Spleen (tissue), 11 donors: ENCODE measurements at regions not wholly inside any gene's neighbourhood (a gene's known extent, or its start where the extent isn't known, plus 50 kb on each side); places are given as distances from the start of the nearest gene placed in this dataset.

Experiments used
- DNase-seq: peaks from one replicate; pipeline ENCODE4 v3.0.0-alpha.2; 2020
- H3K27ac ChIP-seq, 8 donors: fragments of 200-600 bp; sonication (generic) in 7 of 8; 1 replicate in 4 of 8; 2 replicates in 4 of 8; pipeline versions ENCODE4 v1.5.0 to v1.8.0; 2016 to 2021; ENCODE audit warnings: inconsistent platforms in 4 of 8, mild to moderate bottlenecking in 4 of 8, moderate library complexity in 1 of 8
- H3K27me3 ChIP-seq, 7 donors: fragments of 200-600 bp; sonication (generic) in 6 of 7; replicated peaks in 1 of 7; 1 replicate in 4 of 7; 2 replicates in 3 of 7; pipeline versions ENCODE4 v1.5.0 to v1.8.0; 2016 to 2021; ENCODE audit warnings: inconsistent platforms in 3 of 7, mild to moderate bottlenecking in 1 of 7
- H3K36me3 ChIP-seq, 6 donors: fragments of 200-600 bp; sonication (generic) in 5 of 6; 1 replicate in 4 of 6; 2 replicates in 2 of 6; pipeline versions ENCODE4 v1.5.0 to v1.8.0; 2016 to 2021; ENCODE audit warnings: inconsistent platforms in 2 of 6
- H3K4me1 ChIP-seq, 6 donors: fragments of 200-600 bp; sonication (generic) in 5 of 6; 1 replicate in 3 of 6; 2 replicates in 3 of 6; pipeline versions ENCODE4 v1.5.0 to v1.8.0; 2016 to 2021; ENCODE audit warnings: inconsistent platforms in 3 of 6
- H3K4me3 ChIP-seq, 8 donors: fragments of 200-600 bp; sonication (generic) in 7 of 8; 1 replicate in 4 of 8; 2 replicates in 4 of 8; pipeline versions ENCODE4 v1.5.0 to v1.8.0; 2016 to 2021; ENCODE audit warnings: inconsistent platforms in 4 of 8, mild to moderate bottlenecking in 4 of 8, moderate library complexity in 2 of 8
- H3K9me3 ChIP-seq, 8 donors: fragments of 200-600 bp; sonication (generic) in 7 of 8; 1 replicate in 4 of 8; 2 replicates in 4 of 8; pipeline versions ENCODE4 v1.5.0 to v1.8.0; 2016 to 2021; ENCODE audit warnings: inconsistent platforms in 4 of 8
- POLR2A ChIP-seq, 3 donors: fragments of 450-650 bp; IDR thresholded peaks; one replicate each; pipeline ENCODE4 v1.5.1; 2017; ENCODE audit warnings: antibody characterized with exemption in 3 of 3, mild to moderate bottlenecking in 1 of 3
- POLR2AphosphoS5 ChIP-seq, 3 donors: sonication (generic); formaldehyde crosslinking; IDR thresholded peaks; one replicate each; pipeline ENCODE4 v1.5.1; 2017; ENCODE audit warnings: antibody characterized with exemption in 3 of 3
- WGBS, 5 donors: extraction: QIAGEN DNeasy Blood & Tissue Kit in 3 of 5; methylation state at CpG; one replicate each; pipeline versions ENCODE4 v1.1.5 to v1.1.7; 2013 to 2018; 5-methylcytosine and 5-hydroxymethylcytosine counted together
- intact Hi-C: fragments of 100-400 bp; cut with DNase I; formaldehyde crosslinking; loops from one replicate; pipeline ENCODE4 v1.15.0; 2023; ENCODE audit warnings: low total_unique reads
- TF ChIP-seq, protein P1 (sequence below), 11 experiments: fragments of 200-600 bp in 7 of 11; fragments of 450-650 bp in 4 of 11; sonication (generic) in 4 of 11; IDR thresholded peaks in 8 of 11; conservative IDR thresholded peaks in 3 of 11; 1 replicate in 7 of 11; 2 replicates in 4 of 11; pipeline versions ENCODE4 v1.4.0 to v1.8.0; 2016 to 2021; ENCODE audit warnings: antibody characterized with exemption in 11 of 11, inconsistent platforms in 4 of 11, mild to moderate bottlenecking in 1 of 11
- donor health status: healthy with polysubstance abuse.
- donor health status: DM: no; HTN: no; CAD: no; lungs with moderate emphysema.
- donor health status: DM: no; HTN: no; CAD: no.
- donor health status: Bipolar disorder and iron deficiency.
- donor health status: healthy.
- donor health status: DM: no; HTN: no; CAD: no.
- donor health status: DM: yes; HTN: yes; CAD: no.

DNA sequence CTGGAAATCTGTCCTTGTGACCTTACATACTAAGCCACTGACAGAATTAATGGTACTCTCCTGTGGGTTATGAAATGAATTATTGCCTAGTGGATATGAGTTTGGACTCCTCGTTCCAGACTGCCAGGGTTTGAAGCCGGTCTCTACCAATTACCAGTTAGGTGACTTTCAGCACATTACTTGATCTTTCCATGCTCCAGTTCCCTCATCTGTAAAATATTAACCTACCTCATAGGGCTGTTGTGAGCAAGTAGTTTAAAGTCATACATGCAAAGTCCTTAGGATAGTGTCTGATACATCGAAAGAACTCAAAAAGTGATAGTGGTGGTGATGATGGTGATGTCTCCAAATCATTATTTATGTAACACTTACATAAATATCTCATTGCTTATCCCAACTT is 373.5 kb upstream of the ARX start:
- Histone ChIP-seq H3K4me1 (no peaks in the 10 kb centered on the region), H3K27ac (no peak overlapping the region), H3K4me3 (no peak overlapping the region), H3K9me3 (peaks cover 3 to 18% (median 14%) of the 10 kb centered on the region in 8 donors), H3K27me3 (no peaks in the 10 kb centered on the region), H3K36me3 (no peaks in the 10 kb centered on the region)
- 79 to 88% (median 81%) methylated on average over 3 of the region's 3 CpGs for WGBS, 5 donors
- no peak for TF ChIP-seq POLR2A (IDR thresholded peaks at IDR 0.05)
- TF ChIP-seq, protein P1, sequence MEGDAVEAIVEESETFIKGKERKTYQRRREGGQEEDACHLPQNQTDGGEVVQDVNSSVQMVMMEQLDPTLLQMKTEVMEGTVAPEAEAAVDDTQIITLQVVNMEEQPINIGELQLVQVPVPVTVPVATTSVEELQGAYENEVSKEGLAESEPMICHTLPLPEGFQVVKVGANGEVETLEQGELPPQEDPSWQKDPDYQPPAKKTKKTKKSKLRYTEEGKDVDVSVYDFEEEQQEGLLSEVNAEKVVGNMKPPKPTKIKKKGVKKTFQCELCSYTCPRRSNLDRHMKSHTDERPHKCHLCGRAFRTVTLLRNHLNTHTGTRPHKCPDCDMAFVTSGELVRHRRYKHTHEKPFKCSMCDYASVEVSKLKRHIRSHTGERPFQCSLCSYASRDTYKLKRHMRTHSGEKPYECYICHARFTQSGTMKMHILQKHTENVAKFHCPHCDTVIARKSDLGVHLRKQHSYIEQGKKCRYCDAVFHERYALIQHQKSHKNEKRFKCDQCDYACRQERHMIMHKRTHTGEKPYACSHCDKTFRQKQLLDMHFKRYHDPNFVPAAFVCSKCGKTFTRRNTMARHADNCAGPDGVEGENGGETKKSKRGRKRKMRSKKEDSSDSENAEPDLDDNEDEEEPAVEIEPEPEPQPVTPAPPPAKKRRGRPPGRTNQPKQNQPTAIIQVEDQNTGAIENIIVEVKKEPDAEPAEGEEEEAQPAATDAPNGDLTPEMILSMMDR (IDR thresholded peaks at IDR 0.05 in 8 of 11, conservative IDR thresholded peaks at IDR 0.05 in 3 of 11), result no peak
- no peak for TF ChIP-seq POLR2AphosphoS5 (IDR thresholded peaks at IDR 0.05)
- DNase-seq, result no peak
- intact Hi-C loops, result no loop called here

DNA sequence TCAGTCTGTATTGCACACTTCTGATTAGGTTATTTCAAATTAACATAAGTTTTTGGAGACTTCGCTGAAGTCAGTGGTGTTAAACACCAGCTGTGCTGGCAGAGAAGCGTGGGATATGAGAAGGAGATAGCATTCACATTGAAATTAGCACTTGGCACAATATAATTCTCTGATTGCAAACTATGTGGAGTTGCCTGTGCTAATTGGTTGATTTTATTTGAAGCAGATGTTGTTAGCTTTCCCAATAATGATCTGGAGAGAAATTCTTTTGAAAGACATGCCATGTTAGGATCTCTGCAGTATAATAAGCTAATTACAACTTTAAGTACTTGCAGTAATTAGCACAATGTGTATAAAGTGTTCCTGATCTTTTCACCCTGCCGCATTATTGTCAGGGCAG is 367.4 kb upstream of the ARX start:
- no peaks in the 10 kb centered on the region for H3K4me1 ChIP-seq
- no peak overlapping the region for H3K27ac ChIP-seq
- TF ChIP-seq, protein P1 (IDR thresholded peaks at IDR 0.05 in 8 of 11, conservative IDR thresholded peaks at IDR 0.05 in 3 of 11), result no peak
- no peak for TF ChIP-seq POLR2A (IDR thresholded peaks at IDR 0.05)
- TF ChIP-seq POLR2AphosphoS5 (IDR thresholded peaks at IDR 0.05), result no peak
- intact Hi-C loops, result no loop called here
- H3K4me3 ChIP-seq, result no peak overlapping the region
- DNase-seq, result no peak
- H3K27me3 ChIP-seq, result no peaks in the 10 kb centered on the region
- 54 to 64% (median 60%) methylated on average over 3 of the region's 3 CpGs for WGBS, 5 donors
- no peaks in the 10 kb centered on the region for H3K9me3 ChIP-seq
- no peaks in the 10 kb centered on the region for H3K36me3 ChIP-seq

DNA sequence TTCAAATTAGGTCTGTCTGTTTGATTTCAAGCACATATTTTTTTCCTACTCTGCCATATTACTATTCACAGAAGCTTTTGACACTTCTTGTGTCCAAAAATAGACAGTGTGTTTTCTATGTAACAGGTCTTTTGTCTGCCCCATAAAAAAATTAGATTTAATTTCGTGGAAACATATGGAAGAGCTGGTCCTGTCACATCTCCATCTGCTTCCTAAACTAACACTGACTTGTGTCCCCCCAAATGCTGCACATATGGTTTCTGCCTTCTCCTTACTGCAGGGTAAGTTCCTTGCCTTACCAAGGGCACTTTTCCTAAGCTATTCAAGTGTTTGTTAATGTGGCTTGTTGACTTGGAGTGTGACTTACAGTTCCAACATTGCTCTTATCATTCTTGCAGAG is 340.7 kb upstream of the ARX start:
- Histone ChIP-seq H3K27ac (no peak overlapping the region), H3K9me3 (peaks cover 0 to 10% (median 0%) of the 10 kb centered on the region in 8 donors), H3K36me3 (no peaks in the 10 kb centered on the region), H3K4me1 (no peaks in the 10 kb centered on the region), H3K4me3 (no peak overlapping the region), H3K27me3 (no peaks in the 10 kb centered on the region)
- 0 to 25% (median 20%) methylated on average over 1 of the region's 1 CpG for WGBS, 5 donors
- intact Hi-C loops, result no loop called here
- TF ChIP-seq POLR2AphosphoS5 (IDR thresholded peaks at IDR 0.05), result no peak
- no peak for TF ChIP-seq POLR2A (IDR thresholded peaks at IDR 0.05)
- TF ChIP-seq, protein P1 (IDR thresholded peaks at IDR 0.05 in 8 of 11, conservative IDR thresholded peaks at IDR 0.05 in 3 of 11), result no peak
- no peak for DNase-seq

DNA sequence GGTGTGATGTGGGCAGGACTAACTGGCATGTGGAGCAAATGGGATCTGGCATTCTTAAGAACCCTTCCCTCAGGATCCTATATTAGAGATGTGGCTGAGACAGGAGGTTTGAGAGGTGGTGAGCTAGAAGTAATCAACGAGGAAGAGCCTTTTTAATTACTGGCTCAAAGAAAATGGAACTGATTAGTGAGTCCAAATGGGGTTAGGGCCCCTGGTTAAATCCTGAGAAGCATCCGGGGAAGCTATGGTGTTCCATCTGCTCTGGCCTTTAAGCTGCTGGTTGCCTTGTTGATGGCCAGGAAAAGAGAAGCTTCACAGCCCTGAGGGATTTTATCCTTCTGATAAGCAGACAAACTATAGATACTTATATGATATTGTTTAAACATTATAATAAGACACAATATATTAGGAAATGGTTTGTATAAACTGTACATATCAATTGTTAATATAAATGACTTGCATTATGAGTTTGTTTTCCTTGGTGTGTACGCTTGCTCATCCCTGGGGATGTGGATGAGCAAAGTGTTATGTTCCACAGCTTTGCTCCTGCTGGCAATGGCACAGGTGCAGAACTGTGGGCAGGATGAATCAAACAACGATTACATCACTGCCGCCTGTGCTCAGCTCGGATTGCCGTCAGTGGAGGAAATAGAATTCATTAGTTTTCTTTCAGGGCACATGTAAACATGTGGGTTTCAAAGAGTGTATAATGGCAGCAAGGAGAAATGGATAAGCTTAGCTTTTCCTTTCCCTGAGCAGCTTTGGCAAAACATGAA is 328.6 kb upstream of the ARX start:
- H3K9me3 ChIP-seq, result peaks cover 0 to 13% (median 0%) of the 10 kb centered on the region in 8 donors
- H3K4me1 ChIP-seq, result no peaks in the 10 kb centered on the region
- H3K4me3 ChIP-seq, result no peak overlapping the region
- DNase-seq, result no peak
- intact Hi-C loops, result no loop called here
- H3K27me3 ChIP-seq, result no peaks in the 10 kb centered on the region
- H3K27ac ChIP-seq, result no peak overlapping the region
- 56 to 63% (median 62%) methylated on average over 7 of the region's 7 CpGs for WGBS, 5 donors
- H3K36me3 ChIP-seq, result no peaks in the 10 kb centered on the region
- TF ChIP-seq POLR2A (IDR thresholded peaks at IDR 0.05) (no peak), POLR2AphosphoS5 (IDR thresholded peaks at IDR 0.05) (no peak)
- TF ChIP-seq, protein P1 (IDR thresholded peaks at IDR 0.05 in 8 of 11, conservative IDR thresholded peaks at IDR 0.05 in 3 of 11), result no peak
